HG02571 (cell line): ENCODE measurements at regions not wholly inside any gene's neighbourhood (a gene's known extent, or its start where the extent isn't known, plus 50 kb on each side); places are given as distances from the start of the nearest gene placed in this dataset.

Experiments
- ATAC-seq: cut with Tn5 transposase; IDR thresholded peaks from one replicate; pipeline ENCODE4 v1.9.1; 2021; ENCODE audit warnings: mild to moderate bottlenecking, moderate library complexity; ENCODE audit not compliant: unreplicated experiment

DNA sequence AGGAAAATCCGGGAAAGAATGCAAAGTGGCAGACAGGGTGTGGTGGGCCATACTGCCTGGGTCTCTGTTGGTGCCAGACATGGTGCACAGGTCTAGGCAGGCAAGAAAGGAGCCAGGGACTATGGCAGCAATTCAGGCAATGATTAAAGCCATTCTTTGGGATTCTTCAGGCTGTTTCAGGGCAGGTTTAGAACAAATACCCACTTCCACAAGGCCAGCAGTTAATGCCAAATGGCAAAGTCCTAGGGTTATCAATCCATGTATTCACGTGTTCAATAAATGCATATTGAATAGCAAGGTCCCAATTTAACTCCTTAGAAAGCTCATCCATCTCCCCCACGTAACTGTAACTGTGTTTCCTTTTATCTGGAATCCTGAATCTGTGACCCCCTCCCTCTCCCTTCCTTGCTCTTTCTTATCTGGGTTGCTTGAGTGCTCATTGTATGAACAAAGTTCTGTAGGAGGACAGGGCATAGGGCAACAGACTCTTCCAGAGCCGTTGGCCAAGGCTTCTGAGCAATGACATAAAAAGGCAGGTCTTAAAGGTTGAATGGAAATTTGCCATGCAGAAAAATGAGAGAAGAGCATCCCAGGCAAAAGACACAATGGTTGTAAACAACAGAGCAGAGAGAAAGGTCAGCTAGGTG is 146.8 kb upstream of the KLHL29 start:
- no peak for ATAC-seq

GRCh38 chr2:23239374-23239773 is 145.6 kb upstream of the KLHL29 start:
- ATAC-seq: no peak

DNA sequence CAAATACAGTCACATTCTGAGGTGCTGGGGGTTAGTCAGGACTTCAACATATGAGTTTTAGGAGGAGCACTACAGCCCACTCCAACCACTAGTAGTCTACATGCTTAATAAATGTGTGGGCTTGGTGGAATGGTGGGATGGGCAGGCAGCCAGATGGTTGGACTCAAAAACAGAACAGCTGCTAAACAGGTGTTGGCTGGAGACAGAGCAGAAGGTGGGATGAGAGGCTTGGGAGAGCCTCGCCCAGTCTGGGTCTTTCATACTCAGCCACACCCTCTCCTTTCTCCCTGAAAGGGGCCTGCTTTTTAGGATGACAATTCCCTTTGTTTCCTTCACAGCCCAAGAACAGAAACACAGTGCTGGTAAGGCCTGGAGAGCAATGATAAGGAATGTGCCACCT is 143.9 kb upstream of the KLHL29 start:
- ATAC-seq: no peak

DNA sequence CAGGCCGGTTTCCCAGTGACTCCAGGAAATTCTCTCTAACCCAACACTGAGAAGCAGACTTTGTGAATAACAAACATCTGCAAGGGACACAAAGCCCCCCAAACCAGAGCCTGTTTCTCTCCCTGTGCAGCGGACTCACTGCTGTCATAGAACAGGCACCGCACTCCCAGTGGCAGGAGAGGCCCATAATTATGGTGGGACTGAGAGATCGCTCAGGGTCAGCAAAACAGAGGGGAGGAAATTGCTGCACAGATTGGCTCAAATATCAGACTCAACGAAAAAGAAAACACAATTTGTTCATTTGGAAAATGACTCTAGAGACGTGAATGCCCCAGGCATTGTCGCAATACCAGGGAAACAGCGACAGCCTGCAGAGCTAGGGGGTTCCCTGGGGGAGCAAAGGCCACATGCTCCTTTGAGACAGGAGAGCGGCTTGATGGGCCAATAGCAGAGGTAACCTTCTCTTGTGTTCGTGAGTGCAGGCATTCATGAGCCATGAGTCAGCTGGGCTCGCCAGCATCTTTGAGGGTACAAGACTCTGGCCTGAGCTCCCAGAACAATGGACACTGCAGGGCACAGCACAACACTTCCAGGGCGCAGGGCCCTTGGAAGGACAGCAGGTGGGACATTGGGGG is 143.3 kb upstream of the KLHL29 start:
- no peak for ATAC-seq

- ATAC-seq: no peak
Measured at GRCh38 chr2:23243073-23243659, 141.8 kb upstream of the KLHL29 start.

- ATAC-seq: no peak
Measured at GRCh38 chr2:23244617-23245016, 140.4 kb upstream of the KLHL29 start.

DNA sequence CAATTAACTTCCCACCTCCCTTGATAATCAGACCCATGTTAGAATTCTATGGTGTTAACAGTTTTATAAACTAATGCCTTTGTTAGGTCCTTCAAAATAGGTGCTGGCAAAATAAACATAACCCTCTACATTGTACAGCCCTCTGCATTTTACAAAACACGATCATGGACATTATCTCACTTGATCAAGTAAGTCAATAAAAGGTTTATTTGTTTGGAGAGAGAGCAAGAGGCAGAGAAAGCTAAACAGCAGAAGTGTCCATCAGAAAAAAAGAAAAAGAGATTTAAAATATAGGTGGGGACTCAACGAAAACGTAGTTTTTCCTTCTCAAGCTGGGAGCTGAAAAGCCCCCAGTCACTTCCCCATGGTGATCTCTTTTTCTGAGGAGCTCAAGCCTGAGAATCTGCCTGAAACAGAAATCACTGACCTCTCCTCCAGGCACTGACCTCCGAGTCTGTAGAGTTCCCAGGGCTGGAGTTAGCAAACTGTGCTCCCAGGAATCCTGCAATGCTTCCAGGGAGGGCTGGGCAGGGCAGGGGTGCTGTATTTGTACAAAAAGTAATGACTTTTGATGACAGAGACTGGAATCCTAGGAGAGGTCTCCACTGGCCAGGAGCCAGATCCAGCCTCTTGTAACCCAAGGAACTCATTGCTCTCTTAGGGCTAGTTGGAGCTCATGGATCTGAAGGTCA is 137.8 kb upstream of the KLHL29 start:
- ATAC-seq: no peak

DNA sequence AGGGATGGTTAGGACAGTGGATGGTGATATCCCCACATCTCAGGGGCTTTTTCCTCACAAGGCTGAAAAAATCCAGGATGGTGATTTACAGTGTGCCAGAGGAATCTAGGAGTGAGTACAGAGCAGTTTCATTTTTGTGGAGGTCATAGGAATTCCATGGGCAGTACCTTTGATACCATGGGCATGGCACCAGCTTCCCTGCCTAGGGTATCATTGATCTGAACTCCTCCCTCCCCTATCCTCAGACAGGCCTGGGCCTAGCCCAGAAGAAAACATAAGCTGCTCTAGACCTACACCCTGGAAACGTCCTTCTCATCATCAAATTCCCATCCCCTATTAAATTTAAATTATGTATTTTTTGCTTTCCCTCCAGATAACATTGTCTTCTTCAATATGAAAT is 136.3 kb upstream of the KLHL29 start:
- no peak for ATAC-seq

DNA sequence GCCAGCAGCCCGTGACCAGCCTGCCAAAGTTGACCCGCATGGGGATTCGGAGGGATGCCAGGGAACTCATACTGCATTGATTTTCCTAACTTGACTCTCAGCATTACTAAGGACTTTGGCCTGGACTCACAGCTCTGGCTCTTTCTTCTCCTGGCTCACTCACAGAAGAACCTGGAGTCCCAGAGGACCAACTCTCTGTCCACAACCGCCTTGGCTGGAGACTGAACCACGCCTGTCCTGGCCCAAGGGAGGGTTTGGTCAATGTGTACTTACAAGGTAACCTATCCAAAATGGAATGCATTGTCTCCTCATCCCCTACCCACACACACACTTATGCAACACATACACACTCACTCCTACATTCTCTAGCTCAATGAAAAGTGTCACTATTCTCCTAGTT is 135.6 kb upstream of the KLHL29 start:
- no peak for ATAC-seq

DNA sequence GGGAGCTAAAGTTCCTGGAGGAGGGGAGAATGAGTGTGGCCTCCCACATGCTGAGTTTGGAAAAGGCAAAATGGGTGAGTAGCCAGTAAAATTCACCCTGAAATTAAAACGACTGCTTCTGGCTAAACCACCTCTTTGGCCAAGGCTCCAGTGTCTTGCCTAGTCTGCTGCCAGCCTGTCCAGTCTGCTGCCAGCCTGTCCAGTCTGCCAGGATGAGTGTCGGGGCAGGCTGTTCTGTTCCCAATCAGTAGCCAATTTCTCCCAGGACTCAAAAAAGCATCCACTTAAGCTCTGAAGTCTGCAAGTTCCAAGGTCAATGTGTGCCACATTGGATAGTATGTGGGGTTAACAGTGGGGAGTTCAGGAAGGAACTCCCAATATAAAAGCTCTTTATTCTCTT is 134.6 kb upstream of the KLHL29 start:
- no peak for ATAC-seq

- ATAC-seq: no peak
Measured at GRCh38 chr2:23256643-23257042, 128.3 kb upstream of the KLHL29 start.

- ATAC-seq: no peak
Measured at GRCh38 chr2:23260621-23261020, 124.4 kb upstream of the KLHL29 start.

- no peak for ATAC-seq
Measured at GRCh38 chr2:23268467-23269263, 116.3 kb upstream of the KLHL29 start.

- no peak for ATAC-seq
Measured at GRCh38 chr2:23269747-23270146, 115.2 kb upstream of the KLHL29 start.

DNA sequence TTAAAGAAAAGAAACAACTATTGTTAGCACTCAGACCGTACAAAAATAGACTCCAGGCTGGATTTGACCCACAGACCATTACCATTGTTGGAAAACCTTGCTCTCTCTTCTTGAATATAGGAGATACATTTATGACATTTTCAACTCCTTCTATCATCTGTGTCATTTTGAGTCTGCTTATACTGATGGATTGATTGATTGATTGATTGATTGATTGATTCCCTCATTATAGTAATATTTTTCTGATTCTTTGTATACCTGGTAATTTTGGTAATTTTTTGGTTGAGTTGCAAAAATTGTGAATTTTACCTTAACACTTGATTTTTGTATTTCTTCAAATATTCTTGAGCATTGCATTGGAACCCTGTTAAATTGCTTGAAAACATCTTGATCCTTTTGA is 114.2 kb upstream of the KLHL29 start:
- ATAC-seq: no peak

- ATAC-seq: no peak
Measured at GRCh38 chr2:23271230-23271629, 113.7 kb upstream of the KLHL29 start.

GRCh38 chr2:23273786-23274185 is 111.2 kb upstream of the KLHL29 start:
- ATAC-seq: no peak

GRCh38 chr2:23280401-23280800 is 104.6 kb upstream of the KLHL29 start:
- no peak for ATAC-seq

DNA sequence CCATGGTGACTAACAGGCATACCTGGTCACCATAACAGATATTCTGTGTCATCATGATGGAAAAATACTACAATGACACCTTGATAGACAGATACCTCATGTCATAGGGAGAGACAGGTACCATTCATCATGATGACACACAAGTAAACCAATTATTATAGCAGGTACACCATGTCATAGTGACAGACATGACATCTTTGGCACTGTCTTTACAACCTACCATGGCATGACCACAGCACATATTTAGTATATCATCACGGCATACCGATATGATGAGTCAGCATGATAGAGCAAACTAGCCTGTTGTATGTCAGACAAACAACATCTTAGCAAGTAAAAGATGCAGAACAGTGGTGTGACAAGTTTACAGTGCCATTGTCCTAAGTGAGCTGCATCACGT is 101.3 kb upstream of the KLHL29 start:
- ATAC-seq: no peak

GRCh38 chr2:23285091-23285800 is 99.7 kb upstream of the KLHL29 start:
- no peak for ATAC-seq
